HG03045 (cell line): ENCODE measurements at regions not wholly inside any gene's neighbourhood (a gene's known extent, or its start where the extent isn't known, plus 50 kb on each side); places are given as distances from the start of the nearest gene placed in this dataset.

ENCODE experiments used
- ATAC-seq: cut with Tn5 transposase; IDR thresholded peaks from one replicate; pipeline ENCODE4 v1.9.1; 2021; ENCODE audit warnings: mild to moderate bottlenecking, moderate library complexity; ENCODE audit not compliant: unreplicated experiment

GRCh38 chr12:97267594-97268202 is 194.9 kb upstream of the RMST start:
- ATAC-seq = no peak

GRCh38 chr12:97272471-97272870 is 190.1 kb upstream of the RMST start:
- no peak for ATAC-seq

GRCh38 chr12:97274386-97274785 is 188.2 kb upstream of the RMST start:
- ATAC-seq = no peak

GRCh38 chr12:97275256-97275655 is 187.3 kb upstream of the RMST start:
- ATAC-seq = no peak

GRCh38 chr12:97275728-97276590 is 186.6 kb upstream of the RMST start:
- ATAC-seq = no peak

GRCh38 chr12:97276661-97277429 is 185.8 kb upstream of the RMST start:
- ATAC-seq = no peak

GRCh38 chr12:97283297-97283696 is 179.3 kb upstream of the RMST start:
- no peak for ATAC-seq

GRCh38 chr12:97288531-97288930 is 174.1 kb upstream of the RMST start:
- ATAC-seq = no peak

- no peak for ATAC-seq
These were observed 170.0 kb upstream of the RMST start for GRCh38 chr12:97292588-97292987.

GRCh38 chr12:97293541-97293940 is 169.1 kb upstream of the RMST start:
- no peak for ATAC-seq

- ATAC-seq = no peak
These were observed 162.8 kb upstream of the RMST start for GRCh38 chr12:97299847-97300246.

GRCh38 chr12:97300431-97300830 is 162.2 kb upstream of the RMST start:
- ATAC-seq = no peak

GRCh38 chr12:97300891-97301290 is 161.7 kb upstream of the RMST start:
- no peak for ATAC-seq

GRCh38 chr12:97301576-97301975 is 161.0 kb upstream of the RMST start:
- ATAC-seq = no peak

- ATAC-seq = no peak
These were observed 157.0 kb upstream of the RMST start for GRCh38 chr12:97305651-97306050.

GRCh38 chr12:97306147-97306546 is 156.5 kb upstream of the RMST start:
- peak; percentile 96 for ATAC-seq

GRCh38 chr12:97308576-97309198 is 153.9 kb upstream of the RMST start:
- ATAC-seq = no peak

GRCh38 chr12:97309921-97310320 is 152.7 kb upstream of the RMST start:
- no peak for ATAC-seq

GRCh38 chr12:97312570-97313135 is 150.0 kb upstream of the RMST start:
- no peak for ATAC-seq

GRCh38 chr12:97313471-97314190 is 149.0 kb upstream of the RMST start:
- no peak for ATAC-seq
